ENCODE measurements at regions not wholly inside any gene's neighbourhood (a gene's known extent, or its start where the extent isn't known, plus 50 kb on each side); places are given as distances from the start of the nearest gene placed in this dataset.

GRCh38 chr7:89928451-89928850 lies 225.8 kb upstream of the STEAP1 start:
- Histone ChIP-seq H3K9ac (ENCODE audit: low read depth, low read length) (no peak overlapping the region), H3K27me3 (ENCODE audit: insufficient read depth, low read length) (no peaks in the 10 kb centered on the region), H3K4me1 (ENCODE audit: insufficient read depth, low read length) (no peaks in the 10 kb centered on the region), H3K36me3 (ENCODE audit: insufficient read depth, low read depth, low read length) (no peaks in the 10 kb centered on the region), H3K9me3 (ENCODE audit: insufficient read depth, low read depth, low read length) (no peaks in the 10 kb centered on the region), H3K27ac (ENCODE audit: low read length) (no peak overlapping the region), H3K4me3 (ENCODE audit: low read length) (no peak overlapping the region)

DNA sequence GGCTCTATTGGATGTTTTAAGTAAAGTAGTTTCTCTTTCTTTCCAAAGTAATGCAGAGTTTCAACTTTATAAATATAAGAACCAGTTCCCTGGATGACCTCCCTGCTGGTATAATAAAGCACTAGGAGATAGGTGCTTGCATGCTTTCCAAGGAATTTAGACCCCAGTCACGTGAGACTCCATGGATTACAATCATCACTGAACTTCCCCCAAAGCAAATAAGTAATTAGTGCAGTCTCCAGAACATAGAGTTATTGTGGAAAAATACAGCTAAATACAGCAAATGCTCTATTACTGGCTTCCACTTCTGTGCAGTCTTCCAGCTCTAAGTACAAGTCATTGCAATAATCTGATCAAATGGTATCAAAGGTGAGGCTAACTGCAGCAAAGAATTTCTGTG lies 220.2 kb upstream of the STEAP1 start:
- no peaks in the 10 kb centered on the region for H3K36me3 ChIP-seq (ENCODE audit: insufficient read depth, low read depth, low read length)

DNA sequence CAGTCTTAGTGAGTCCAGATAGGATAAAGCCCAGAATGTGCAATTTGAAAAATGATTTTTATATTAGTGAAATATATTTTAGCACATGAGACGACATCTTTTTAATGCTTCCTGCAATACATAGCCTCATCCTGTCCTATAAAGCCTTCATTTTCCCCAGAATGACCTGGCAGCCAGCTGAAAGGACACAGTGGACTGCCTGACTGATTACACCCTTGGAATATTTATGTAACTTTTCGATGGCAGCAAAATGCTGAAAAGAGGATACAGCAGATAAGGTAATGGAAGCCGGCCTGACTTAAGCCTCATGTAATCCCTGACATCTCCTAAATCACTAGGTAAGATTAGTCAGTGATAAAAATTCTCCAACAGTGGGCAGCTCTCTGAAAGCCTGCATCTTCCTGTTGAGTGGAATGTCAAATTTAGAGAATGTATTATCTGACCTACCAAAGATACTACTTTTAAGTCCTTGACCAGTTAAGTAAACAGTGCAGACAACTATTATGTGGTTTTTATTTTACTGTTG lies 210.7 kb upstream of the STEAP1 start:
- no peaks in the 10 kb centered on the region for H3K36me3 ChIP-seq (ENCODE audit: insufficient read depth, low read depth, low read length)
- H3K27ac ChIP-seq (ENCODE audit: low read length) = no peak overlapping the region
- H3K4me3 ChIP-seq (ENCODE audit: low read length) = no peak overlapping the region
- H3K9ac ChIP-seq (ENCODE audit: low read depth, low read length) = no peak overlapping the region
- H3K4me1 ChIP-seq (ENCODE audit: insufficient read depth, low read length) = no peaks in the 10 kb centered on the region
- H3K9me3 ChIP-seq (ENCODE audit: insufficient read depth, low read depth, low read length) = no peaks in the 10 kb centered on the region
- H3K27me3 ChIP-seq (ENCODE audit: insufficient read depth, low read length) = no peaks in the 10 kb centered on the region

More for the DNA sequence above, 220.2 kb upstream of the STEAP1 start:
- H3K9me3 ChIP-seq (ENCODE audit: insufficient read depth, low read depth, low read length) = no peaks in the 10 kb centered on the region
- H3K4me3 ChIP-seq (ENCODE audit: low read length) = no peak overlapping the region
- H3K27me3 ChIP-seq (ENCODE audit: insufficient read depth, low read length) = no peaks in the 10 kb centered on the region
- no peak overlapping the region for H3K27ac ChIP-seq (ENCODE audit: low read length)
- no peak overlapping the region for H3K9ac ChIP-seq (ENCODE audit: low read depth, low read length)
- no peaks in the 10 kb centered on the region for H3K4me1 ChIP-seq (ENCODE audit: insufficient read depth, low read length)

GRCh38 chr7:89958525-89959068 lies 195.7 kb upstream of the STEAP1 start:
- Histone ChIP-seq H3K36me3 (ENCODE audit: insufficient read depth, low read depth, low read length) (no peaks in the 10 kb centered on the region), H3K4me1 (ENCODE audit: insufficient read depth, low read length) (no peaks in the 10 kb centered on the region), H3K27me3 (ENCODE audit: insufficient read depth, low read length) (no peaks in the 10 kb centered on the region), H3K27ac (ENCODE audit: low read length) (no peak overlapping the region), H3K9me3 (ENCODE audit: insufficient read depth, low read depth, low read length) (peaks cover 6% of the 10 kb centered on the region), H3K9ac (ENCODE audit: low read depth, low read length) (no peak overlapping the region), H3K4me3 (ENCODE audit: low read length) (no peak overlapping the region)

DNA sequence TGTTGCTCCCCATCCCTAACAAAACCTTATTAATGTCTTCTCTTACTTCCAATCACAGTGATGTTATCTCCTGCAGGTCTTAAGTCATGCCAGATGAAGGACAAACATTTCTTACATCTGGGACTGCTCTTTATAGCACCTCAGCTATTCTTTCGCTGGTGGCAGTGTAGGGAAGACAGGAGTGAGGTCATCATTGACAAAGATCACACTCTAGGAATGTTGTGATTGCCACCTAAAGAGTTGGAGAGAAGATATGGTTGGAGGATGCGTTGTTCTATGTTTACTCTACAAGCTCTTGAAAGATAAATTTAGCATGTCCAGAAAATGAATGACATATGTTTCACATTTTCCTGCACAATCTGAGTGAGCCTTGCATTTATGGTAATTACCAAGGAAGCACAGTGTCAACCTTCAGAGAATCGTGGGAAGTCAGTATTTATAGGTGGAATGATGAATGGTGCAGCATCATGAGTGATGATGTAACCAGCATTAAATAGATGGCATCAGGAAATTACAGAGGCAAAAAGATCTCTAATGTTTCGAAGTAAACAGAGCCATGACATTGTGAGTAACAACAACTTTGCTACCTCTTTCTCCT lies 188.1 kb upstream of the STEAP1 start:
- H3K27ac ChIP-seq (ENCODE audit: low read length) = no peak overlapping the region
- no peak overlapping the region for H3K4me3 ChIP-seq (ENCODE audit: low read length)
- H3K36me3 ChIP-seq (ENCODE audit: insufficient read depth, low read depth, low read length) = no peaks in the 10 kb centered on the region
- no peaks in the 10 kb centered on the region for H3K27me3 ChIP-seq (ENCODE audit: insufficient read depth, low read length)
- H3K9ac ChIP-seq (ENCODE audit: low read depth, low read length) = no peak overlapping the region
- H3K4me1 ChIP-seq (ENCODE audit: insufficient read depth, low read length) = no peaks in the 10 kb centered on the region
- H3K9me3 ChIP-seq (ENCODE audit: insufficient read depth, low read depth, low read length) = no peaks in the 10 kb centered on the region

GRCh38 chr7:89975577-89975976 lies 178.7 kb upstream of the STEAP1 start:
- no peak overlapping the region for H3K4me3 ChIP-seq (ENCODE audit: low read length)
- H3K27me3 ChIP-seq (ENCODE audit: insufficient read depth, low read length) = no peaks in the 10 kb centered on the region
- no peaks in the 10 kb centered on the region for H3K9me3 ChIP-seq (ENCODE audit: insufficient read depth, low read depth, low read length)
- no peaks in the 10 kb centered on the region for H3K36me3 ChIP-seq (ENCODE audit: insufficient read depth, low read depth, low read length)
- H3K4me1 ChIP-seq (ENCODE audit: insufficient read depth, low read length) = no peaks in the 10 kb centered on the region
- H3K9ac ChIP-seq (ENCODE audit: low read depth, low read length) = no peak overlapping the region
- no peak overlapping the region for H3K27ac ChIP-seq (ENCODE audit: low read length)

DNA sequence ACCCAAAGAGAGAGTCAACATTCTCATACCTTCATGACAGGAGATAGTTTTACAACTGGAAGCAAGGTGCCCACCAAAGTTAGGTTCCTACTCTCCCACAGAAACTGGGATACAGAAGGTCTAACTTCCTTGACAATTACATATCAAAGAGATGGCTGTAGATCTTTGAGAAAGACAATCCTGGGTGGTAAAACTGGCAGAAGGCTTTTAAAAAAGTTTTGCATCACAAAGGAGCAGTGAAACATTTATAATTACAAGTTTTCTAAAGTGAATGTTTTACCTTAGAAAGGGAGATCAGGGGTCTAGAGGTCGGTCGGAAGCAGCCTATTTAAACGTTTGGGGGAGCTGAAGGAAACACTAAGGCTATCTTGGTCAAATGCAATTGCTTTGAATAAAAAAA lies 166.6 kb upstream of the STEAP1 start:
- Histone ChIP-seq H3K27ac (ENCODE audit: low read length) (no peak overlapping the region), H3K27me3 (ENCODE audit: insufficient read depth, low read length) (peaks cover 9% of the 10 kb centered on the region; the same call in 1 of the 2 replicates), H3K4me3 (ENCODE audit: low read length) (0 out of 2 replicates have a peak overlapping the region, but pooled peaks have one; percentile 0)

DNA sequence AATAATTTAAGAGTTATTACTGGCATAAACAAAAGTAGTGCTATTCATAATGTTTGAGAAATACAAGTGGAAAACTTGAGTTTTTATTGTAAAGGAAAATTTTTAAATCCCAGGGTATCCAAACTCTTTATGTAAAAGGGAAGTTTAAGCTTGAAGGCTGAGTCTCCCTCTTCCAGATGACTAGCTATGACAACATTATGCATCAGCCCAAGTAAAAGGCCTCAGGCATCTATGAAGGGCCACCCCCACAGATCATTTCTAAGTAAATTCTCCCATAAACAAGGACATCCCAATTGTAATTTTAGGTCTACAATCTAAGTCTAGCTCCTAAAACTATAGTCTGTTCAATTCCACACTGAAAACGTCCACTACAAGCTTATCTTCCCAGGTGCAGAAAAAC lies 166.2 kb upstream of the STEAP1 start:
- H3K4me1 ChIP-seq (ENCODE audit: insufficient read depth, low read length) = peaks cover 14% of the 10 kb centered on the region; the same call in 1 of the 2 replicates
- H3K9me3 ChIP-seq (ENCODE audit: insufficient read depth, low read depth, low read length) = no peaks in the 10 kb centered on the region
- no peaks in the 10 kb centered on the region for H3K36me3 ChIP-seq (ENCODE audit: insufficient read depth, low read depth, low read length)
- no peak overlapping the region for H3K27ac ChIP-seq (ENCODE audit: low read length)
- peaks cover 9% of the 10 kb centered on the region; the same call in 1 of the 2 replicates for H3K27me3 ChIP-seq (ENCODE audit: insufficient read depth, low read length)
- H3K9ac ChIP-seq (ENCODE audit: low read depth, low read length) = no peak overlapping the region
- H3K4me3 ChIP-seq (ENCODE audit: low read length) = 0 out of 2 replicates have a peak overlapping the region, but pooled peaks have one; percentile 0

More for the DNA sequence above, 166.6 kb upstream of the STEAP1 start:
- Histone ChIP-seq H3K9ac (ENCODE audit: low read depth, low read length) (no peak overlapping the region), H3K9me3 (ENCODE audit: insufficient read depth, low read depth, low read length) (no peaks in the 10 kb centered on the region), H3K4me1 (ENCODE audit: insufficient read depth, low read length) (peaks cover 14% of the 10 kb centered on the region; the same call in 1 of the 2 replicates), H3K36me3 (ENCODE audit: insufficient read depth, low read depth, low read length) (no peaks in the 10 kb centered on the region)

DNA sequence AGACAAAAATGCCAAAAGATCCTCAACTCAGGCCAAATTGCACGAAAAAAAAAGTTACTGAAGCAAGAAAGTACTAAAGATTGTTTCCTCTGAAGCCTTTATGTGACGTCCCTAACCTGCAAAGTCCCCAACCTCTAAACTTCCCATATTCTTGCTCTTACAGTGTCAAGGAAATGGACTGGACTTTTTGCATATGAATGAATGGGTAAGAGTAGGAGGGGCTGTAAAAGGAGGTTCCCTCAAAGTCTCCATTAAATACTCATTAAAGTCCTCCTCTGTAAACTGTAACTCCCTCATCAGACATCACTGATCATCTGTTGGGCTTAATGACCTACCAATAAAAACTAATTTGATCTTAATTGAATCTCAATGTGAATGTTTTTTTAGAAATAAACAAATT lies 164.8 kb upstream of the STEAP1 start:
- no peak overlapping the region for H3K9ac ChIP-seq (ENCODE audit: low read depth, low read length)
- no peaks in the 10 kb centered on the region for H3K36me3 ChIP-seq (ENCODE audit: insufficient read depth, low read depth, low read length)
- no peak overlapping the region for H3K4me3 ChIP-seq (ENCODE audit: low read length)
- peaks cover 9% of the 10 kb centered on the region; the same call in 1 of the 2 replicates for H3K27me3 ChIP-seq (ENCODE audit: insufficient read depth, low read length)
- no peaks in the 10 kb centered on the region for H3K9me3 ChIP-seq (ENCODE audit: insufficient read depth, low read depth, low read length)
- peaks cover 14% of the 10 kb centered on the region; the same call in 1 of the 2 replicates for H3K4me1 ChIP-seq (ENCODE audit: insufficient read depth, low read length)
- no peak overlapping the region for H3K27ac ChIP-seq (ENCODE audit: low read length)

DNA sequence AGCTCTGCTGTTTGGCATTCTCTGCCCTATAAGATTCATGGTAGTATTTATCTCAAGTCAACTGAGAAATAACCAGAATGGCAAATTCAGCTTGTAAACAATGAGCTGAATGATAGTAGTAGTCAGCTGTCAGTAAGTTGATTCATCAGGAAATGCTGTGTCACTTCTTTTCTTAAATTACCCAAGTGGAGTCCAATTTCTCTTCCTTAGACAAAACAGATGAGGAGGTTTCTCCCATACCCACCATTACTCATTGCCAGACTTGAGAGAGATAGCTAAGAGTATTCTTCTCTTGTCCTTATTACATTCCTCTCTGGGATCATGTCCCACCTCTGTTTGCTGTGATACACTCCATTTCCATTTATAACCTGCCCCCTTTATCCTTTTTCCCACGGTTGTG lies 159.8 kb upstream of the STEAP1 start:
- no peaks in the 10 kb centered on the region for H3K36me3 ChIP-seq (ENCODE audit: insufficient read depth, low read depth, low read length)
- H3K27me3 ChIP-seq (ENCODE audit: insufficient read depth, low read length) = peaks cover 9% of the 10 kb centered on the region; the same call in 1 of the 2 replicates
- peaks cover 1% of the 10 kb centered on the region; the same call in 1 of the 2 replicates for H3K4me1 ChIP-seq (ENCODE audit: insufficient read depth, low read length)
- H3K9me3 ChIP-seq (ENCODE audit: insufficient read depth, low read depth, low read length) = no peaks in the 10 kb centered on the region; the same call in 1 of the 2 replicates
- H3K9ac ChIP-seq (ENCODE audit: low read depth, low read length) = no peak overlapping the region
- no peak overlapping the region for H3K4me3 ChIP-seq (ENCODE audit: low read length)
- H3K27ac ChIP-seq (ENCODE audit: low read length) = no peak overlapping the region

DNA sequence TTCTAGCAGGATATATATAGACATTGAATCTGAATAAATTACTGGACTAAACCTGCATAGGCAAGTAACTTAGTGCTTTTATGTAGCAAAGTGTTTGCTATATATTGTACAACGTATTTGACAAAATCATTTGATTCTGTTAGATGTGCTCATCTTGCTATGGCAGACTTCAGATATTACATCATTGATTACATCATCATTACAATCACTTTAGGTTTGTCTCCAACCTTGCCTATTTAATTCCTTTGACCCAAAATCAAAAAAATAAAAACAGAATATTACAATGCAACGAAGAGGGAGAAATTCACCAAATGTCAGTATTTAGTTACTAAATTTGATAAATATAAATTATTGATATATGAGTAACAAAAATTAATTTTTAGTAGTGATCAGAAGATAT lies 155.7 kb upstream of the STEAP1 start:
- H3K4me1 ChIP-seq (ENCODE audit: insufficient read depth, low read length) = no peaks in the 10 kb centered on the region

DNA sequence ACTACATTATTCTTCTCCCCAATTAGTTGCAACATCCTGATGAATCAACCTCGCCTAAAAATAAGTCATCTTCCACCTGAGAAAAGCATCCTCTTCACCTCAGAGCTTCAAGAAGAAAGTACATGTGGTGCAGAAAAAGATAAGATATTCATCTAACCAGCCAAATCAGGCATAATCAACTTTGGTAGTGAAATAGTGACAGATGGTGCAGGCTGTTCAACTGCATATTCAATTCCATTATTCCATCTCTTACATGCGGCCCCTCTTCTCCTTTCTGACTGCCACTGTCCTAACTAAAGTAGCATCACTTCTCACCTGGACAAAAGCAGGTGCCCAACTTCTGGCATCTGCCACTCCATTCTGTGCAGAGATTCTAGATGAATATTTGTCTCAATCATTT lies 148.4 kb upstream of the STEAP1 start:
- Histone ChIP-seq H3K27me3 (ENCODE audit: insufficient read depth, low read length) (no peaks in the 10 kb centered on the region), H3K27ac (ENCODE audit: low read length) (no peak overlapping the region), H3K4me1 (ENCODE audit: insufficient read depth, low read length) (peaks cover 22% of the 10 kb centered on the region; the same call in 1 of the 2 replicates), H3K9ac (ENCODE audit: low read depth, low read length) (no peak overlapping the region), H3K9me3 (ENCODE audit: insufficient read depth, low read depth, low read length) (no peaks in the 10 kb centered on the region), H3K4me3 (ENCODE audit: low read length) (no peak overlapping the region), H3K36me3 (ENCODE audit: insufficient read depth, low read depth, low read length) (no peaks in the 10 kb centered on the region)

More for the DNA sequence above, 155.7 kb upstream of the STEAP1 start:
- Histone ChIP-seq H3K4me3 (ENCODE audit: low read length) (no peak overlapping the region), H3K36me3 (ENCODE audit: insufficient read depth, low read depth, low read length) (no peaks in the 10 kb centered on the region), H3K9ac (ENCODE audit: low read depth, low read length) (no peak overlapping the region), H3K9me3 (ENCODE audit: insufficient read depth, low read depth, low read length) (no peaks in the 10 kb centered on the region; the same call in 1 of the 2 replicates), H3K27ac (ENCODE audit: low read length) (no peak overlapping the region), H3K27me3 (ENCODE audit: insufficient read depth, low read length) (no peaks in the 10 kb centered on the region)
